NCI-H2227 treated with DMSO at 0.1 percent for 48 hours (cell line): ENCODE measurements at regions not wholly inside any gene's neighbourhood (a gene's known extent, or its start where the extent isn't known, plus 50 kb on each side); places are given as distances from the start of the nearest gene placed in this dataset.

Source experiments
- DNase-seq: peaks from one replicate; lab custom pipeline; 2025; lab: John Stamatoyannopoulos, UW

- DNase-seq: no peak
Measured at GRCh38 chr1:87278825-87279535, 49.7 kb upstream of the LMO4 start.
